ENCODE measurements at regions not wholly inside any gene's neighbourhood (a gene's known extent, or its start where the extent isn't known, plus 50 kb on each side); places are given as distances from the start of the nearest gene placed in this dataset.
"Not testable (repeated sequence)": the region's sequence is repeated elsewhere in the genome, so short reads cannot be mapped to it uniquely, and the experiment has no call there.

GRCh38 chr2:88942798-88943197 lies 251.3 kb downstream of the RPIA start:
- TF ChIP-seq ZNF274 (IDR thresholded peaks at IDR 0.05; ENCODE audit: low read depth, low read length): no peak
- H3K4me3 ChIP-seq (ENCODE audit: low read length): no peak overlapping the region

- no peak overlapping the region for H3K4me3 ChIP-seq (ENCODE audit: low read length)
- no peak for TF ChIP-seq ZNF274 (IDR thresholded peaks at IDR 0.05; ENCODE audit: low read depth, low read length)
Measured at GRCh38 chr2:88949336-88949735, 257.9 kb downstream of the RPIA start.

GRCh38 chr2:88950010-88950409 lies 258.5 kb downstream of the RPIA start:
- H3K4me3 ChIP-seq (ENCODE audit: low read length): no peak overlapping the region
- no peak for TF ChIP-seq ZNF274 (IDR thresholded peaks at IDR 0.05; ENCODE audit: low read depth, low read length)

- no peak for TF ChIP-seq ZNF274 (IDR thresholded peaks at IDR 0.05; ENCODE audit: low read depth, low read length)
- no peak overlapping the region for H3K4me3 ChIP-seq (ENCODE audit: low read length)
Measured at GRCh38 chr2:88955607-88956006, 264.1 kb downstream of the RPIA start.

GRCh38 chr2:88959480-88960204 lies 268.2 kb downstream of the RPIA start:
- no peak overlapping the region for H3K4me3 ChIP-seq (ENCODE audit: low read length)
- TF ChIP-seq ZNF274 (IDR thresholded peaks at IDR 0.05; ENCODE audit: low read depth, low read length): no peak

- H3K4me3 ChIP-seq (ENCODE audit: low read length): not testable (repeated sequence)
Measured at GRCh38 chr2:88961323-88961722, 269.9 kb downstream of the RPIA start.

- no peak for TF ChIP-seq ZNF274 (IDR thresholded peaks at IDR 0.05; ENCODE audit: low read depth, low read length)
- no peak overlapping the region for H3K4me3 ChIP-seq (ENCODE audit: low read length)
Measured at GRCh38 chr2:88967844-88968243, 276.4 kb downstream of the RPIA start.

- not testable (repeated sequence) for H3K4me3 ChIP-seq (ENCODE audit: low read length)
Measured at GRCh38 chr2:88978011-88978410, 286.5 kb downstream of the RPIA start.

- H3K4me3 ChIP-seq (ENCODE audit: low read length): not testable (repeated sequence)
Measured at GRCh38 chr2:88978446-88978845, 287.0 kb downstream of the RPIA start.

GRCh38 chr2:88984079-88984478 lies 292.6 kb downstream of the RPIA start:
- H3K4me3 ChIP-seq (ENCODE audit: low read length): not testable (repeated sequence)

GRCh38 chr2:88986721-88987330 lies 295.4 kb downstream of the RPIA start:
- not testable (repeated sequence) for H3K4me3 ChIP-seq (ENCODE audit: low read length)

GRCh38 chr2:88988617-88989016 lies 297.1 kb downstream of the RPIA start:
- H3K4me3 ChIP-seq (ENCODE audit: low read length): not testable (repeated sequence)

GRCh38 chr2:88992819-88993218 lies 301.3 kb downstream of the RPIA start:
- not testable (repeated sequence) for H3K4me3 ChIP-seq (ENCODE audit: low read length)

- not testable (repeated sequence) for H3K4me3 ChIP-seq (ENCODE audit: low read length)
Measured at GRCh38 chr2:88994856-88995255, 303.4 kb downstream of the RPIA start.

GRCh38 chr2:88996588-88996987 lies 305.1 kb downstream of the RPIA start:
- H3K4me3 ChIP-seq (ENCODE audit: low read length): not testable (repeated sequence)

- no peak overlapping the region for H3K4me3 ChIP-seq (ENCODE audit: low read length)
- no peak for TF ChIP-seq ZNF274 (IDR thresholded peaks at IDR 0.05; ENCODE audit: low read depth, low read length)
Measured at GRCh38 chr2:88999365-88999764, 307.9 kb downstream of the RPIA start.
